ENCODE measurements at regions not wholly inside any gene's neighbourhood (a gene's known extent, or its start where the extent isn't known, plus 50 kb on each side); places are given as distances from the start of the nearest gene placed in this dataset.

GRCh38 chr14:84273181-84273580 is 1256.8 kb upstream of the FLRT2 start (continued):
- TF ChIP-seq, protein P1, sequence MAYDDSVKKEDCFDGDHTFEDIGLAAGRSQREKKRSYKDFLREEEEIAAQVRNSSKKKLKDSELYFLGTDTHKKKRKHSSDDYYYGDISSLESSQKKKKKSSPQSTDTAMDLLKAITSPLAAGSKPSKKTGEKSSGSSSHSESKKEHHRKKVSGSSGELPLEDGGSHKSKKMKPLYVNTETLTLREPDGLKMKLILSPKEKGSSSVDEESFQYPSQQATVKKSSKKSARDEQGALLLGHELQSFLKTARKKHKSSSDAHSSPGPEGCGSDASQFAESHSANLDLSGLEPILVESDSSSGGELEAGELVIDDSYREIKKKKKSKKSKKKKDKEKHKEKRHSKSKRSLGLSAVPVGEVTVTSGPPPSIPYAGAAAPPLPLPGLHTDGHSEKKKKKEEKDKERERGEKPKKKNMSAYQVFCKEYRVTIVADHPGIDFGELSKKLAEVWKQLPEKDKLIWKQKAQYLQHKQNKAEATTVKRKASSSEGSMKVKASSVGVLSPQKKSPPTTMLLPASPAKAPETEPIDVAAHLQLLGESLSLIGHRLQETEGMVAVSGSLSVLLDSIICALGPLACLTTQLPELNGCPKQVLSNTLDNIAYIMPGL (CRISPR knock-in tag; IDR thresholded peaks at IDR 0.05): no peak
- no peak for TF ChIP-seq ZNF121 (CRISPR knock-in tag; IDR thresholded peaks at IDR 0.05)

GRCh38 chr14:84282618-84283017 is 1247.3 kb upstream of the FLRT2 start:
- TF ChIP-seq HMGA2 (CRISPR knock-in tag; IDR thresholded peaks at IDR 0.05): no peak
- TF ChIP-seq, protein P2, sequence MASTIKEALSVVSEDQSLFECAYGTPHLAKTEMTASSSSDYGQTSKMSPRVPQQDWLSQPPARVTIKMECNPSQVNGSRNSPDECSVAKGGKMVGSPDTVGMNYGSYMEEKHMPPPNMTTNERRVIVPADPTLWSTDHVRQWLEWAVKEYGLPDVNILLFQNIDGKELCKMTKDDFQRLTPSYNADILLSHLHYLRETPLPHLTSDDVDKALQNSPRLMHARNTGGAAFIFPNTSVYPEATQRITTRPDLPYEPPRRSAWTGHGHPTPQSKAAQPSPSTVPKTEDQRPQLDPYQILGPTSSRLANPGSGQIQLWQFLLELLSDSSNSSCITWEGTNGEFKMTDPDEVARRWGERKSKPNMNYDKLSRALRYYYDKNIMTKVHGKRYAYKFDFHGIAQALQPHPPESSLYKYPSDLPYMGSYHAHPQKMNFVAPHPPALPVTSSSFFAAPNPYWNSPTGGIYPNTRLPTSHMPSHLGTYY (CRISPR knock-in tag; IDR thresholded peaks at IDR 0.05): no peak
- TF ChIP-seq, protein P3, sequence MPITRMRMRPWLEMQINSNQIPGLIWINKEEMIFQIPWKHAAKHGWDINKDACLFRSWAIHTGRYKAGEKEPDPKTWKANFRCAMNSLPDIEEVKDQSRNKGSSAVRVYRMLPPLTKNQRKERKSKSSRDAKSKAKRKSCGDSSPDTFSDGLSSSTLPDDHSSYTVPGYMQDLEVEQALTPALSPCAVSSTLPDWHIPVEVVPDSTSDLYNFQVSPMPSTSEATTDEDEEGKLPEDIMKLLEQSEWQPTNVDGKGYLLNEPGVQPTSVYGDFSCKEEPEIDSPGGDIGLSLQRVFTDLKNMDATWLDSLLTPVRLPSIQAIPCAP (CRISPR knock-in tag; IDR thresholded peaks at IDR 0.05): no peak
- no peak for TF ChIP-seq ATF1 (CRISPR knock-in tag; IDR thresholded peaks at IDR 0.05)
- TF ChIP-seq E2F5 (CRISPR knock-in tag; IDR thresholded peaks at IDR 0.05): no peak
- no peak for TF ChIP-seq NFE2L1 (CRISPR knock-in tag; IDR thresholded peaks at IDR 0.05)
- TF ChIP-seq NR2C2 (CRISPR knock-in tag; IDR thresholded peaks at IDR 0.05): no peak
- TF ChIP-seq ZNF416 (CRISPR knock-in tag; IDR thresholded peaks at IDR 0.05): no peak
- no peak for TF ChIP-seq SP1 (CRISPR knock-in tag; conservative IDR thresholded peaks at IDR 0.05)
- TF ChIP-seq ESRRA (CRISPR knock-in tag; IDR thresholded peaks at IDR 0.05; ENCODE audit: borderline replicate concordance): no peak
- no peak for TF ChIP-seq NR1H2 (CRISPR knock-in tag; IDR thresholded peaks at IDR 0.05)
- TF ChIP-seq MAX (CRISPR knock-in tag; IDR thresholded peaks at IDR 0.05): no peak
- no peak for TF ChIP-seq ZNF281 (CRISPR knock-in tag; IDR thresholded peaks at IDR 0.05)
- Mint-ChIP-seq H3K4me3 (no peak overlapping the region), H3K4me1 (peaks cover 7% of the 10 kb centered on the region), H3K9me3 (no peaks in the 10 kb centered on the region), H3K27ac (no peak overlapping the region), H3K36me3 (no peaks in the 10 kb centered on the region), H3K27me3 (ENCODE audit: low read depth) (no peaks in the 10 kb centered on the region)
- no peak for ATAC-seq
- no peak for DNase-seq (ENCODE audit: low spot score)
- ChIA-PET POLR2A (no interaction called here), CTCF (no interaction called here)

GRCh38 chr14:84288781-84289180 is 1241.2 kb upstream of the FLRT2 start:
- ChIA-PET POLR2A (no interaction called here), CTCF (interaction anchor here (1.1 kb wide), 1 partner anchor 8 kb away, joined by 3 read pairs; no protein-coding TSS in a partner anchor)
- Mint-ChIP-seq H3K27me3 (ENCODE audit: low read depth) (no peaks in the 10 kb centered on the region), H3K4me1 (peaks cover 27% of the 10 kb centered on the region), H3K4me3 (no peak overlapping the region), H3K27ac (no peak overlapping the region), H3K36me3 (peaks cover 18% of the 10 kb centered on the region), H3K9me3 (peaks cover 25% of the 10 kb centered on the region)
- ATAC-seq (no peak), DNase-seq (ENCODE audit: low spot score) (no peak)
- TF ChIP-seq, protein P4, sequence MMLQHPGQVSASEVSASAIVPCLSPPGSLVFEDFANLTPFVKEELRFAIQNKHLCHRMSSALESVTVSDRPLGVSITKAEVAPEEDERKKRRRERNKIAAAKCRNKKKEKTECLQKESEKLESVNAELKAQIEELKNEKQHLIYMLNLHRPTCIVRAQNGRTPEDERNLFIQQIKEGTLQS (CRISPR knock-in tag; conservative IDR thresholded peaks at IDR 0.05): no peak
- TF ChIP-seq, protein P5, sequence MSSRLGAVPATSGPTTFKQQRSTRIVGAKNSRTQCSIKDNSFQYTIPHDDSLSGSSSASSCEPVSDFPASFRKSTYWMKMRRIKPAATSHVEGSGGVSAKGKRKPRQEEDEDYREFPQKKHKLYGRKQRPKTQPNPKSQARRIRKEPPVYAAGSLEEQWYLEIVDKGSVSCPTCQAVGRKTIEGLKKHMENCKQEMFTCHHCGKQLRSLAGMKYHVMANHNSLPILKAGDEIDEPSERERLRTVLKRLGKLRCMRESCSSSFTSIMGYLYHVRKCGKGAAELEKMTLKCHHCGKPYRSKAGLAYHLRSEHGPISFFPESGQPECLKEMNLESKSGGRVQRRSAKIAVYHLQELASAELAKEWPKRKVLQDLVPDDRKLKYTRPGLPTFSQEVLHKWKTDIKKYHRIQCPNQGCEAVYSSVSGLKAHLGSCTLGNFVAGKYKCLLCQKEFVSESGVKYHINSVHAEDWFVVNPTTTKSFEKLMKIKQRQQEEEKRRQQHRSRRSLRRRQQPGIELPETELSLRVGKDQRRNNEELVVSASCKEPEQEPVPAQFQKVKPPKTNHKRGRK (CRISPR knock-in tag; IDR thresholded peaks at IDR 0.05; ENCODE audit: borderline replicate concordance): no peak
- TF ChIP-seq, protein P6, sequence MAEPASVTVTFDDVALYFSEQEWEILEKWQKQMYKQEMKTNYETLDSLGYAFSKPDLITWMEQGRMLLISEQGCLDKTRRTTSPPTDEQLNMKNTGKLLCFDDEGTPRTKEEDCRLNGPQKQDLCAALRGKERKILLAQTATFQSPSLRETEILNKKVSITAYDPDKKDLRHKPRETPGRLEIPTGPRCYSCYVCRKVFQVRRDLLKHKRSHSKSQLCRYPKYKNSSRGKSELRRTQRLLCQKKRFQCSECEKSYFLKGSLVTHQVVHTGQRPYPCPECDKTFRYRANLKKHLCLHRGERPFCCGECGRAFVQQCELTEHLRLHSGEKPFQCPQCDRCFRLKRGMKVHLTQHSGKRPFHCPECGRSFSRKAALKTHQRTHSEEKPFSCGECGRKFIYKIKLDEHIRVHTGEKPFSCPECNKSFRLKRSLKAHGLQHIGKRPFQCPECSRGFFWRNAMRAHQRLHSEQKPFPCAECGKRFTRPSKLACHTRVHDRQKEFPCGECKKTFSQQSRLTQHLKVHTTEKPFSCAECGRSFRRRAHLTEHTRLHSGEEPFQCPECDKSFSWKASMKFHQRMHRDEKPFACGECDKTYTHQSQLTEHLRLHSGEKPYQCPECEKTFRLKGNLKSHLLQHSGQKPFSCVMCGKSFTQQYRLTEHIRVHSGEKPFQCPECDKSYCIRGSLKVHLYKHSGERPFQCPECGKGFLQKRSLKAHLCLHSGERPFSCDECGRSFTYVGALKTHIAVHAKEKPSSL (CRISPR knock-in tag; conservative IDR thresholded peaks at IDR 0.05): no peak
- TF ChIP-seq ZBTB21 (CRISPR knock-in tag; IDR thresholded peaks at IDR 0.05; ENCODE audit: borderline replicate concordance): no peak
- TF ChIP-seq TCF7 (CRISPR knock-in tag; IDR thresholded peaks at IDR 0.05; ENCODE audit: low read depth): no peak

All from WTC11 (cell line).